ENCODE measurements at regions not wholly inside any gene's neighbourhood (a gene's known extent, or its start where the extent isn't known, plus 50 kb on each side); places are given as distances from the start of the nearest gene placed in this dataset.
"Not testable (repeated sequence)": the region's sequence is repeated elsewhere in the genome, so short reads cannot be mapped to it uniquely, and the experiment has no call there.

- no peak for DNase-seq
Measured at GRCh38 chr5:2093859-2094615, 211.3 kb upstream of the IRX4 start.

- DNase-seq: no peak
Measured at GRCh38 chr5:2091921-2092320, 209.2 kb upstream of the IRX4 start.

DNA sequence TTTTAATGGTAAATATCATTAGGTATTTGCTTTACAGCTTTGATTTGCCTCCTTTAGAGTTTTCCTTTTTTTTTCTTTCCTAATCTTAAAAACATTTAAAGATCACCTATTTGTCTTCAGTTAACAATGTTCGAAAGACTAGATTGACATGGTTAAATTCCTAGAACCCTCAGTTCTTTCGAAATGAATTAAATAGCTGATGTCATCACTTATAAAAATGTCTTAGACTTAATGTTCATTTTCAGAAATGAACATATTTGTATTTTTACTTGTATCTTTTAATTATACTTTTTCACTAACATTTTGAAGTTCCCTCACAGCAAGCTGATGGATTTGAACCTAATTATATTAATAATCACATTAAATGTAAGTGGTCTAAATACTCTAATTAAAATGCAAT is 205.3 kb upstream of the IRX4 start:
- no peak for DNase-seq

DNA sequence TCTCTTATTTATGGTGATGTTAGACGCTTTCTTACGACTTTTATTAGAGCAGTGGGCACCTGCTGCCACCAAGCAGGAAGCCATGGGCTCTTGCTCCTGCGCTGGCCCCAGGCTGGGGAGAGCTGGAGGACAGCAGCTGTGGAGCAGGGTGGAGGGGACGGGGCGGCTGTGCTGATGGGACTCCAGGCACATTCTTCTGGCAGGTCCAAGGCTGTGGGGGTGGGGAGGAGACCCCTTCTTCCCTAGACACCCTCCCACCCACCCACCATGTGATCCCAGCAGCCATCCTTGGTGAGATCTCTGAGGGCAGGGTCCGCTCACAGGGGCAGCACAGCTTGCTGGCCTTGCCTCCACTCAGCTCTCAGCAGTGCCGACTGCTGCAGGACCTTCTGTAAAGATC is 192.6 kb upstream of the IRX4 start:
- DNase-seq: no peak

GRCh38 chr5:2071562-2071961 is 188.8 kb upstream of the IRX4 start:
- no peak for DNase-seq

- not testable (repeated sequence) for DNase-seq
Measured at GRCh38 chr5:2070787-2071186, 188.1 kb upstream of the IRX4 start.

- no peak for DNase-seq
Measured at GRCh38 chr5:2068531-2068930, 185.8 kb upstream of the IRX4 start.

GRCh38 chr5:2066373-2066772 is 183.6 kb upstream of the IRX4 start:
- DNase-seq: no peak

DNA sequence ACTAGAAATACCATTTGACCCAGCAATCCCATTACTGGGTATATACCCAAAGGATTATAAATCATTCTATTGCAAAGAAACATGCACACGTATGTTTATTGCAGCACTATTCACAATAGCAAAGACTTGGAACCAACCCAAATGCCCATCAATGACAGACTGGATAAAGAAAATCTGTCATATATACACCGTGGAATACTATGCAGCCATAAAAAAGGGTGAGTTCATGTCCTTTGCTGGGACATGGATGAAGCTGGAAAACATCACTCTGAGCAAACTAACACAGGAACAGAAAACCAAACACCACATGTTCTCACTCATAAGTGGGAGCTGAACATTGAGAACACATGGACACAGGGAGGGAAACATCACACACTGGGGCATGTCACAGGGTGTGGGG is 180.7 kb upstream of the IRX4 start:
- DNase-seq: not testable (repeated sequence)

- DNase-seq: no peak
Measured at GRCh38 chr5:2052687-2053086, 170.0 kb upstream of the IRX4 start.

DNA sequence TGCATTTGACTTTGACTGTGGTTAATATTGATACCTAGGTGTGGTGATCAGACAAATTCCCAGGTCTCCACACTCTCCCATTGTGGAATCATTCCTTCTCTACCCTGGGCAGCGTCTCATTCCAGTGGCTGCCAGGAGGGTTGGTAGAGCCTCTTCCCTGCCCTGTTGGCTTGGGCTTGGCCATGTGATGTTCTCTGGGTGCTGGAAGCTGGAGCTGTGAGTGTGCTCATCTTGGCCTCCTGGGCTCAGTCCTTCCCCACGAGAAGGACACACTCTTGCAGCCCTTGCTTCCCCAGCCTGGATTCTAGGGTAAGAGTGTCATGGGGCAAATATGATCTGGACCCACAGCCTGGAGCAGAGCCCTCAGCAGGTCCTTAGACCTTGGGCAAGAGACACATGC is 167.2 kb upstream of the IRX4 start:
- DNase-seq: no peak

GRCh38 chr5:2048664-2049063 is 165.9 kb upstream of the IRX4 start:
- DNase-seq: no peak

GRCh38 chr5:2047341-2047927 is 164.7 kb upstream of the IRX4 start:
- no peak for DNase-seq

DNA sequence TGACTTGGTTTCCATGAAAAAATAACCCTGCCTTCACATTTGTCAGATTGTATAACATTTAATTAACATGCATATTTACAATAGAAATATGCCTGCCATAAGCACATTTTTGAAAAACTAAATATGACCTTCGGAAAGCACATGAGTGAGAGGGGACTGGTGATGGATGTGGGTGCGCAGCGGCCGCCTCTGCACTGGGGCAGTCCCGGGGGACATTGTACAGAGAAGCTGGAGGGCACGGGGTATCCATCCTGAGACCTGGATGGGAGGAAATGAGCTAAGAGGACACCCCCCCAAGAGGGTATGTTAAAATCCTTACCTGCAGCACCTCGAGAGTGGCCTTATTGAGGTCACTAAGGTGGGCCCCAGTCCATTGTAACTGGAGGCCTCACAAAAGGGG is 161.3 kb upstream of the IRX4 start:
- DNase-seq: no peak

DNA sequence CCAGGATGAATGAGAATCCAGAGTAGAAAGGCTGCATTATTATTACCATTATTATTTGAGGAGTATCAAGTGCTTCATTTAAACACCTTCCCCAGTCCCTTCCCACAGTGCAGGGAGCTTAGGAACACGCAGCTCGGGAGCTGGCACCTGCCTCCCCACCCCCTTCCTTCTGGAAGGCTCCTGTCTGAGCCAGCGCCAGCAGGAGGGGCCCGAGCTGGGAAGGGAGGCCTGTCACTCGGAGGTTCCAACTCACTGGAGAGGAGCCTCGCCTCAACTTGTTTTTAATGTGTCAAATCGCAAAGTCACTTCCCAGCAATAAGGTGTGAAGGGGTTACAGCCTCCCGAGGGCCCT is 156.4 kb upstream of the IRX4 start:
- no peak for DNase-seq

DNA sequence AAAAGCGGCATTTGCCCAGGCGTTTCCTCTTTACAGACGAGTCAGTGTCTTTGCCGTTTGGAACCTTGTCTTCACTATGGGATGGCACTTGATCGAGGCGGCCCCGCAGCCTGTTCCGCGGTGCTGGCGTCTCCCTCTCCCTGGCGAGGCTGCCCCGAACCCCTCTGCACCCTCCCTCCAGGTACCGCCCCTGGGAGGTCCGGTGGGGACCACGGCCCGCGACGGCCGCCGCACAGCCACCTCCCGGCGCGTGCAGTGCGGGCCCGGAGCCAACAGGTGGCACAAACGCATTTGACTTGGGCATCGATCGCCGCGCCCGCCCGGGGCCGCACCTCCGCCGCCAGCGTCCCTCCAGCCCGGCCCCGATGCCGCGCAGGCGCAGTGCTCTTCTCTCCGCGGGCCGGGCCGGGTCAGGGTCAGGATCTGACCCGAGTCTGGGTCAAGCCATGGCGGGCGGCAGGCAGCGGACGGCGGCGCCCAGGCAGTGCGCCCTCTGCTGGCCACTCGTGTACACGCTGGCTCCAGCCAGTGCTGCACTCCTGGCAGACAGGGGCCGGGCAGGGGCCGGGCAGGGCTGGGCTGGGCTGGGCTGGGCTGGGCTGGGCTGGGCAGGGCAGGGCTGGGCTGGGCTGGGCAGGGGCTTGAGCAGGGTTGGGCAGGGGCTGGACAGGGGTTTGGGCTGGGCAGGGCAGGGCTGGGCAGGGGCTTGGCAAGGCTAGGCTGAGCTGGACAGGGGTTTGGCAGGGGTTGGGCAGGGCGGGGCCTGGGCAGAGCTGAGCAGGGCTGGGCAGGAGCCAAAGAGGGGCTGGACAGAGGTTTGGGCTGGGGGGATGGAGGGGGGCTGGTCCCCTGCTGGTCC is 155.8 kb upstream of the IRX4 start:
- peak in 11 of 14 donors; percentile 3 to 73 (median 26) for DNase-seq

DNA sequence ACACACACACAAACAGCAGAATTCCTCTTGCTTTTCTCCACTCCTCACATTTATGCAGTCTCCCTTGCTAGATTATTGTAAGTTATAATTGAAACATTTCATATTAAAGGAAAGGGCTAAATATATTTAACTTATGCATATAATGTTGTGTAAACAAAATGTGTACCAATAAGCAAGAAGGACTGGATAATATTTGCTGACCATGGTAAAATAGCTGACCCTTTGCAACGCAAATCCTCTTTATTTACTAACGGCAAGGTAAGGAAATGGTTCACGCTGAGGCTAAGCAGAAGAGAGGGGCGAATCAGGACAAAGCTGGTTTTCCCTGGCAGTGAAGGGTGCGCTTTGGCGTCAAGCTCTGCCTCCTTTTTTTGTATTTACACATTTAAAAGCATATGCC is 154.2 kb upstream of the IRX4 start:
- no peak for DNase-seq

GRCh38 chr5:2032432-2032831 is 149.7 kb upstream of the IRX4 start:
- no peak for DNase-seq

- DNase-seq: no peak
Measured at GRCh38 chr5:2031581-2031980, 148.9 kb upstream of the IRX4 start.

DNA sequence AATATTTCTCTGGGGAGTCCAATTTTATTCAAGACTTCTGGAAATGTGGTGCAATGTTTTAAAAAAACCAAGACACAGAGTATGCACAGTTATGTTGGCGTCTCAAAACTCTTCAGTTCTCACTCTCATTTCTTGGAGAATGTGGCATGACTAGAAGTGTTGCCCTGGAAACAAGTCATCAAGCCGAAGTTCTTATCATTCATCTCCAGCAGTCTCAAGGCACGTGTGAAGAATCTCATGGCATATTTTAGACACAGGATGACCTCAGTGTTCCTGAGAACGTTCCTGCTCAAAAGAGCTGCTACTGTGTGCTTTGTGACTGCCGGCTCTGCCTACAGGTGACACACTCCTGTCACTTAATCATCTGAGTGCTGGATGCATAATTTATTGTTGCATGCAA is 147.4 kb upstream of the IRX4 start:
- no peak for DNase-seq

- DNase-seq: no peak
Measured at GRCh38 chr5:2029206-2029605, 146.5 kb upstream of the IRX4 start.

DNA sequence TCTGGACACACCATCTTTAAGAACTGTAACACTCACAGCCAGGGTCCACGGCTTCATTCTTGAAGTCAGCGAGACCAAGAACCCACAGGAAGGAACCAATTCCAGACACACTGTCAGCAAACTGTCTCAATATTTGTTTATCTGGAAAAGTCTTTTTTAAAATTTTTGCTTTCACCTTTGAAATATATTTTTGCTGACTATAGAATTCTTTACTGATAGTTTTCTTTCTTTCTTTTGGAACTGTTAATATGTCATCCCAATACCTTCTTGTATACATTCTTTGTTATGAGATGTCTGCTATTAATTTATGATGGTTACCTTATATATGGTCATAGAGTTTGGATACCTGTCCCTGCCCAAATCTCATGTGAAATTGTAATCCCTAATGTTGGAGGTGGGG is 145.1 kb upstream of the IRX4 start:
- no peak for DNase-seq

- DNase-seq: no peak
Measured at GRCh38 chr5:2024986-2025721, 142.4 kb upstream of the IRX4 start.
